Naive thymus-derived CD8-positive, alpha-beta T cell (primary cell): ENCODE measurements at regions not wholly inside any gene's neighbourhood (a gene's known extent, or its start where the extent isn't known, plus 50 kb on each side); places are given as distances from the start of the nearest gene placed in this dataset.
A peak's percentile ranks its signal among the peaks of the same experiment; 100 is the strongest.
"Not testable (repeated sequence)": the region's sequence is repeated elsewhere in the genome, so short reads cannot be mapped to it uniquely, and the experiment has no call there.

Experiments
- ATAC-seq, 2 donors: fragments of 150-1000 bp; cut with Tn5 transposase in 1 of 2; sonication (Bioruptor Pico), chemical (Tn5 transposase) in 1 of 2; 1 replicate in 1 of 2; 2 replicates in 1 of 2; pipeline ENCODE4 v1.10.0; 2021; ENCODE audit warnings: mild to moderate bottlenecking in 2 of 2, moderate library complexity in 2 of 2
- POLR2A ChIA-PET: fragments of 350-600 bp; sonication (Branson Sonifier 250); formaldehyde crosslinking; loops from one replicate; lab custom pipeline; 2021; ENCODE audit warnings: antibody characterized with exemption; lab: Charles Lee
- DNase-seq, 10 donors: peaks; one replicate each; pipeline versions ENCODE4 v3.0.0 to v3.0.0-alpha.2; 2020 to 2022
- H3K27ac Mint-ChIP-seq, 10 donors: one replicate each; pipeline ENCODE4 v1.8.0; 2020 to 2022; ENCODE audit warnings: mild to moderate bottlenecking in 10 of 10, mixed read lengths in 10 of 10, moderate library complexity in 4 of 10, inconsistent platforms in 1 of 10
- H3K27me3 Mint-ChIP-seq, 5 donors: one replicate each; pipeline ENCODE4 v1.8.0; 2021 to 2022; ENCODE audit warnings: mixed read lengths in 5 of 5
- H3K36me3 Mint-ChIP-seq, 3 donors: one replicate each; pipeline ENCODE4 v1.8.0; 2020 to 2022; ENCODE audit warnings: mixed read lengths in 3 of 3, mild to moderate bottlenecking in 2 of 3, inconsistent platforms in 1 of 3
- H3K4me1 Mint-ChIP-seq, 4 donors: one replicate each; pipeline ENCODE4 v1.8.0; 2021 to 2022; ENCODE audit warnings: mixed read lengths in 4 of 4
- H3K4me3 Mint-ChIP-seq, 10 donors: one replicate each; pipeline ENCODE4 v1.8.0; 2020 to 2022; ENCODE audit warnings: mild to moderate bottlenecking in 10 of 10, mixed read lengths in 10 of 10, moderate library complexity in 6 of 10, inconsistent platforms in 1 of 10
- H3K9me3 Mint-ChIP-seq, 9 donors: one replicate each; pipeline ENCODE4 v1.8.0; 2020 to 2022; ENCODE audit warnings: mixed read lengths in 9 of 9, mild to moderate bottlenecking in 3 of 9, inconsistent platforms in 1 of 9, moderate library complexity in 1 of 9

GRCh38 chr20:51137461-51137860 lies 114.6 kb upstream of the KCNG1 start:
- Mint-ChIP-seq H3K27ac (no peak overlapping the region), H3K27me3 (peaks cover 0 to 24% (median 13%) of the 10 kb centered on the region in 5 donors), H3K9me3 (no peaks in the 10 kb centered on the region), H3K36me3 (no peaks in the 10 kb centered on the region), H3K4me3 (no peak overlapping the region), H3K4me1 (no peaks in the 10 kb centered on the region)
- ATAC-seq (no peak), DNase-seq (no peak)
- POLR2A ChIA-PET: no interaction called here

GRCh38 chr20:51135926-51136715 lies 113.2 kb upstream of the KCNG1 start:
- Mint-ChIP-seq H3K4me3 (no peak overlapping the region), H3K27me3 (peaks cover 0 to 21% (median 11%) of the 10 kb centered on the region in 5 donors), H3K9me3 (no peaks in the 10 kb centered on the region), H3K36me3 (no peaks in the 10 kb centered on the region), H3K4me1 (no peaks in the 10 kb centered on the region), H3K27ac (no peak overlapping the region)
- DNase-seq (no peak), ATAC-seq (no peak)
- POLR2A ChIA-PET: no interaction called here

- Mint-ChIP-seq H3K27ac (no peak overlapping the region), H3K36me3 (no peaks in the 10 kb centered on the region), H3K9me3 (no peaks in the 10 kb centered on the region), H3K4me3 (no peak overlapping the region), H3K4me1 (no peaks in the 10 kb centered on the region), H3K27me3 (peaks cover 0 to 34% (median 11%) of the 10 kb centered on the region in 5 donors)
- DNase-seq: no peak
- POLR2A ChIA-PET: no interaction called here
- ATAC-seq: no peak
Observed at GRCh38 chr20:51134405-51134804, 111.5 kb upstream of the KCNG1 start.

GRCh38 chr20:51132279-51132678 lies 109.4 kb upstream of the KCNG1 start:
- DNase-seq (no peak), ATAC-seq (no peak)
- Mint-ChIP-seq H3K27me3 (peaks cover 0 to 24% (median 9%) of the 10 kb centered on the region in 5 donors), H3K9me3 (no peaks in the 10 kb centered on the region), H3K4me1 (peaks cover 0 to 2% (median 0%) of the 10 kb centered on the region in 4 donors), H3K27ac (no peak overlapping the region), H3K4me3 (no peak overlapping the region), H3K36me3 (no peaks in the 10 kb centered on the region)
- POLR2A ChIA-PET: no interaction called here

GRCh38 chr20:51131811-51132210 lies 108.9 kb upstream of the KCNG1 start:
- Mint-ChIP-seq H3K4me3 (no peak overlapping the region), H3K9me3 (no peaks in the 10 kb centered on the region), H3K36me3 (no peaks in the 10 kb centered on the region), H3K4me1 (peaks cover 0 to 2% (median 0%) of the 10 kb centered on the region in 4 donors), H3K27ac (no peak overlapping the region), H3K27me3 (peaks cover 0 to 24% (median 9%) of the 10 kb centered on the region in 5 donors)
- ATAC-seq (no peak), DNase-seq (no peak)
- POLR2A ChIA-PET: no interaction called here

- H3K36me3 Mint-ChIP-seq: no peaks in the 10 kb centered on the region
- H3K9me3 Mint-ChIP-seq: no peaks in the 10 kb centered on the region
- H3K27ac Mint-ChIP-seq: no peak overlapping the region
- POLR2A ChIA-PET: no interaction called here
- no peak overlapping the region for H3K4me3 Mint-ChIP-seq
- H3K4me1 Mint-ChIP-seq: peaks cover 0 to 2% (median 0%) of the 10 kb centered on the region in 4 donors
- peaks cover 3 to 18% (median 13%) of the 10 kb centered on the region in 5 donors for H3K27me3 Mint-ChIP-seq
- DNase-seq (no peak), ATAC-seq (no peak)
Observed at GRCh38 chr20:51129147-51129776, 106.4 kb upstream of the KCNG1 start.

GRCh38 chr20:51128198-51128597 lies 105.3 kb upstream of the KCNG1 start:
- H3K27ac Mint-ChIP-seq: no peak overlapping the region
- H3K36me3 Mint-ChIP-seq: no peaks in the 10 kb centered on the region
- ATAC-seq (no peak), DNase-seq (no peak)
- POLR2A ChIA-PET: interaction anchor here (1.0 kb wide), 1 partner anchor 28 kb away, joined by 4 read pairs; no protein-coding TSS in a partner anchor
- no peak overlapping the region for H3K4me3 Mint-ChIP-seq
- peaks cover 0 to 2% (median 0%) of the 10 kb centered on the region in 4 donors for H3K4me1 Mint-ChIP-seq
- peaks cover 4 to 14% (median 13%) of the 10 kb centered on the region in 5 donors for H3K27me3 Mint-ChIP-seq
- H3K9me3 Mint-ChIP-seq: no peaks in the 10 kb centered on the region

- peaks cover 4 to 19% (median 14%) of the 10 kb centered on the region in 5 donors for H3K27me3 Mint-ChIP-seq
Observed at GRCh38 chr20:51127713-51128112, 104.8 kb upstream of the KCNG1 start.

GRCh38 chr20:51126337-51126736 lies 103.4 kb upstream of the KCNG1 start:
- Mint-ChIP-seq H3K27ac (peak overlapping the region in 2 of 10 donors; percentile 2 to 15), H3K9me3 (no peaks in the 10 kb centered on the region), H3K36me3 (no peaks in the 10 kb centered on the region), H3K4me3 (no peak overlapping the region), H3K4me1 (peaks cover 0 to 8% (median 3%) of the 10 kb centered on the region in 4 donors), H3K27me3 (peaks cover 13 to 33% (median 18%) of the 10 kb centered on the region in 5 donors)
- POLR2A ChIA-PET: no interaction called here
- no peak for DNase-seq
- ATAC-seq: no peak

More at GRCh38 chr20:51127713-51128112, 104.8 kb upstream of the KCNG1 start:
- H3K9me3 Mint-ChIP-seq: no peaks in the 10 kb centered on the region
- DNase-seq (no peak), ATAC-seq (no peak)
- H3K4me1 Mint-ChIP-seq: peaks cover 0 to 3% (median under 1%) of the 10 kb centered on the region in 4 donors
- no peak overlapping the region for H3K27ac Mint-ChIP-seq
- H3K36me3 Mint-ChIP-seq: no peaks in the 10 kb centered on the region
- POLR2A ChIA-PET: interaction anchor here (1.0 kb wide), 1 partner anchor 28 kb away, joined by 4 read pairs; no protein-coding TSS in a partner anchor
- no peak overlapping the region for H3K4me3 Mint-ChIP-seq

GRCh38 chr20:51125780-51126179 lies 102.9 kb upstream of the KCNG1 start:
- POLR2A ChIA-PET: no interaction called here
- no peak overlapping the region for H3K4me3 Mint-ChIP-seq
- DNase-seq: no peak

GRCh38 chr20:51125105-51125504 lies 102.2 kb upstream of the KCNG1 start:
- Mint-ChIP-seq H3K9me3 (no peaks in the 10 kb centered on the region), H3K4me1 (peaks cover 0 to 8% (median 3%) of the 10 kb centered on the region in 4 donors), H3K27me3 (peaks cover 13 to 31% (median 20%) of the 10 kb centered on the region in 5 donors), H3K36me3 (no peaks in the 10 kb centered on the region), H3K27ac (no peak overlapping the region), H3K4me3 (no peak overlapping the region)
- ATAC-seq (no peak), DNase-seq (no peak)
- POLR2A ChIA-PET: no interaction called here

More at GRCh38 chr20:51125780-51126179, 102.9 kb upstream of the KCNG1 start:
- Mint-ChIP-seq H3K27me3 (peaks cover 13 to 36% (median 20%) of the 10 kb centered on the region in 5 donors), H3K27ac (no peak overlapping the region), H3K36me3 (no peaks in the 10 kb centered on the region), H3K9me3 (no peaks in the 10 kb centered on the region), H3K4me1 (peaks cover 0 to 8% (median 3%) of the 10 kb centered on the region in 4 donors)
- ATAC-seq: no peak

- H3K27me3 Mint-ChIP-seq: peaks cover 18 to 39% (median 25%) of the 10 kb centered on the region in 5 donors
- POLR2A ChIA-PET, H3K36me3 Mint-ChIP-seq, DNase-seq, ATAC-seq, H3K4me3 Mint-ChIP-seq, H3K9me3 Mint-ChIP-seq, H3K4me1 Mint-ChIP-seq, H3K27ac Mint-ChIP-seq: not testable (repeated sequence)
Observed at GRCh38 chr20:51123887-51124286, 101.0 kb upstream of the KCNG1 start.
